Natural killer cell treated with Interleukin-12 subunit alpha and Interleukin-12 subunit beta and Interleukin-15 and Interleukin-18, amount 100 ng/mL, for 72 hours (primary cell): ENCODE measurements at regions not wholly inside any gene's neighbourhood (a gene's known extent, or its start where the extent isn't known, plus 50 kb on each side); places are given as distances from the start of the nearest gene placed in this dataset.

ENCODE experiments used
- ATAC-seq, 2 donors: fragments of 150-1000 bp; cut with Tn5 transposase in 1 of 2; sonication (Bioruptor Pico), chemical (Tn5 transposase) in 1 of 2; 2 replicates each; pipeline ENCODE4 v1.10.0; 2021
- DNase-seq: peaks from one replicate; pipeline ENCODE4 v3.0.0; 2022; ENCODE audit warnings: low spot score
- H3K27ac Mint-ChIP-seq, 2 donors: 1 replicate in 1 of 2; 2 replicates in 1 of 2; pipeline ENCODE4 v1.8.0; 2022; ENCODE audit warnings: mixed read lengths in 2 of 2, mild to moderate bottlenecking in 1 of 2, moderate library complexity in 1 of 2
- H3K27me3 Mint-ChIP-seq, 2 donors: 1 replicate in 1 of 2; 2 replicates in 1 of 2; pipeline ENCODE4 v1.8.0; 2022; ENCODE audit warnings: mixed read lengths in 2 of 2
- H3K36me3 Mint-ChIP-seq: one replicate; pipeline ENCODE4 v1.8.0; 2022; ENCODE audit warnings: mixed read lengths
- H3K4me1 Mint-ChIP-seq, 2 donors: 1 replicate in 1 of 2; 2 replicates in 1 of 2; pipeline ENCODE4 v1.8.0; 2022; ENCODE audit warnings: low read depth in 2 of 2, mixed read lengths in 2 of 2, mild to moderate bottlenecking in 1 of 2
- H3K4me3 Mint-ChIP-seq: one replicate; pipeline ENCODE4 v1.8.0; 2022; ENCODE audit warnings: mixed read lengths
- H3K9me3 Mint-ChIP-seq: 2 replicates; pipeline ENCODE4 v1.8.0; 2022; ENCODE audit warnings: mixed read lengths

- no peaks in the 10 kb centered on the region for H3K36me3 Mint-ChIP-seq
Measured at GRCh38 chr16:64251742-64252141, 870.1 kb downstream of the CDH11 start.

GRCh38 chr16:64250866-64251265 lies 871.0 kb downstream of the CDH11 start:
- ATAC-seq, result no peak
- DNase-seq, result no peak
- Mint-ChIP-seq H3K4me1 (no peaks in the 10 kb centered on the region), H3K36me3 (no peaks in the 10 kb centered on the region), H3K4me3 (no peak overlapping the region), H3K27ac (no peak overlapping the region), H3K27me3 (no peaks in the 10 kb centered on the region), H3K9me3 (peaks cover 19% of the 10 kb centered on the region)

More at GRCh38 chr16:64251742-64252141, 870.1 kb downstream of the CDH11 start:
- Mint-ChIP-seq H3K27ac (no peak overlapping the region), H3K4me3 (no peak overlapping the region), H3K4me1 (no peaks in the 10 kb centered on the region), H3K9me3 (peaks cover 15% of the 10 kb centered on the region), H3K27me3 (no peaks in the 10 kb centered on the region)
- ATAC-seq (no peak), DNase-seq (no peak)

- H3K36me3 Mint-ChIP-seq, result peaks cover 14% of the 10 kb centered on the region
- no peak for DNase-seq
- H3K4me1 Mint-ChIP-seq, result no peaks in the 10 kb centered on the region
- no peak for ATAC-seq
- H3K9me3 Mint-ChIP-seq, result peaks cover 20% of the 10 kb centered on the region
- H3K27ac Mint-ChIP-seq, result no peak overlapping the region
- no peak overlapping the region for H3K4me3 Mint-ChIP-seq
- H3K27me3 Mint-ChIP-seq, result no peaks in the 10 kb centered on the region
Measured at GRCh38 chr16:64242492-64242891, 879.4 kb downstream of the CDH11 start.

- H3K27ac Mint-ChIP-seq, result no peak overlapping the region
- H3K9me3 Mint-ChIP-seq, result peaks cover 17% of the 10 kb centered on the region
- no peak for ATAC-seq
- H3K4me1 Mint-ChIP-seq, result no peaks in the 10 kb centered on the region
- no peak overlapping the region for H3K4me3 Mint-ChIP-seq
- H3K36me3 Mint-ChIP-seq, result peaks cover 14% of the 10 kb centered on the region
- H3K27me3 Mint-ChIP-seq, result no peaks in the 10 kb centered on the region
- no peak for DNase-seq
Measured at GRCh38 chr16:64240586-64240985, 881.3 kb downstream of the CDH11 start.

GRCh38 chr16:64238571-64238970 lies 883.3 kb downstream of the CDH11 start:
- DNase-seq (no peak), ATAC-seq (no peak)
- H3K36me3 Mint-ChIP-seq, result peaks cover 10% of the 10 kb centered on the region
- no peaks in the 10 kb centered on the region for H3K27me3 Mint-ChIP-seq
- H3K4me3 Mint-ChIP-seq, result no peak overlapping the region
- H3K9me3 Mint-ChIP-seq, result peaks cover 18% of the 10 kb centered on the region
- H3K4me1 Mint-ChIP-seq, result no peaks in the 10 kb centered on the region
- H3K27ac Mint-ChIP-seq, result no peak overlapping the region

GRCh38 chr16:64236316-64236715 lies 885.5 kb downstream of the CDH11 start:
- ATAC-seq, result no peak
- no peaks in the 10 kb centered on the region for H3K27me3 Mint-ChIP-seq
- peaks cover 12% of the 10 kb centered on the region for H3K9me3 Mint-ChIP-seq
- no peaks in the 10 kb centered on the region for H3K4me1 Mint-ChIP-seq
- H3K4me3 Mint-ChIP-seq, result no peak overlapping the region
- H3K27ac Mint-ChIP-seq, result no peak overlapping the region
- H3K36me3 Mint-ChIP-seq, result peaks cover 5% of the 10 kb centered on the region
- DNase-seq, result no peak

GRCh38 chr16:64234200-64234599 lies 887.7 kb downstream of the CDH11 start:
- peak in 1 of 2 donors; percentile 28 for ATAC-seq
- no peak for DNase-seq
- Mint-ChIP-seq H3K4me1 (no peaks in the 10 kb centered on the region), H3K27me3 (no peaks in the 10 kb centered on the region), H3K27ac (no peak overlapping the region), H3K4me3 (no peak overlapping the region), H3K9me3 (peaks cover 13% of the 10 kb centered on the region), H3K36me3 (peaks cover 5% of the 10 kb centered on the region)

GRCh38 chr16:64225696-64226095 lies 896.2 kb downstream of the CDH11 start:
- DNase-seq, result no peak
- Mint-ChIP-seq H3K4me1 (no peaks in the 10 kb centered on the region), H3K9me3 (peaks cover 24% of the 10 kb centered on the region), H3K27ac (no peak overlapping the region), H3K4me3 (no peak overlapping the region), H3K36me3 (peaks cover 4% of the 10 kb centered on the region), H3K27me3 (no peaks in the 10 kb centered on the region)
- ATAC-seq, result no peak

GRCh38 chr16:64225036-64225435 lies 896.8 kb downstream of the CDH11 start:
- H3K9me3 Mint-ChIP-seq, result peaks cover 24% of the 10 kb centered on the region
- no peaks in the 10 kb centered on the region for H3K4me1 Mint-ChIP-seq
- no peak overlapping the region for H3K4me3 Mint-ChIP-seq
- DNase-seq, result no peak
- H3K27me3 Mint-ChIP-seq, result no peaks in the 10 kb centered on the region
- ATAC-seq, result no peak
- peaks cover 4% of the 10 kb centered on the region for H3K36me3 Mint-ChIP-seq
- H3K27ac Mint-ChIP-seq, result no peak overlapping the region

- DNase-seq, result no peak
- H3K27ac Mint-ChIP-seq, result no peak overlapping the region
- H3K36me3 Mint-ChIP-seq, result no peaks in the 10 kb centered on the region
Measured at GRCh38 chr16:64217789-64218535, 903.9 kb downstream of the CDH11 start.

GRCh38 chr16:64215730-64216129 lies 906.1 kb downstream of the CDH11 start:
- ATAC-seq, result no peak
- no peaks in the 10 kb centered on the region for H3K27me3 Mint-ChIP-seq

More at GRCh38 chr16:64217789-64218535, 903.9 kb downstream of the CDH11 start:
- no peak for ATAC-seq
- Mint-ChIP-seq H3K4me1 (no peaks in the 10 kb centered on the region), H3K27me3 (no peaks in the 10 kb centered on the region), H3K4me3 (no peak overlapping the region), H3K9me3 (peaks cover 18% of the 10 kb centered on the region)

GRCh38 chr16:64211331-64211730 lies 910.5 kb downstream of the CDH11 start:
- Mint-ChIP-seq H3K36me3 (no peaks in the 10 kb centered on the region), H3K4me1 (no peaks in the 10 kb centered on the region), H3K9me3 (peaks cover 16% of the 10 kb centered on the region), H3K27me3 (no peaks in the 10 kb centered on the region), H3K4me3 (no peak overlapping the region), H3K27ac (no peak overlapping the region)
- no peak for ATAC-seq
- DNase-seq, result no peak

More at GRCh38 chr16:64215730-64216129, 906.1 kb downstream of the CDH11 start:
- no peaks in the 10 kb centered on the region for H3K4me1 Mint-ChIP-seq
- H3K4me3 Mint-ChIP-seq, result no peak overlapping the region
- peaks cover 16% of the 10 kb centered on the region for H3K9me3 Mint-ChIP-seq
- H3K27ac Mint-ChIP-seq, result no peak overlapping the region
- no peaks in the 10 kb centered on the region for H3K36me3 Mint-ChIP-seq
- DNase-seq, result no peak

- no peak for ATAC-seq
Measured at GRCh38 chr16:64206862-64207261, 915.0 kb downstream of the CDH11 start.

GRCh38 chr16:64203126-64203525 lies 918.7 kb downstream of the CDH11 start:
- Mint-ChIP-seq H3K4me3 (no peak overlapping the region), H3K36me3 (no peaks in the 10 kb centered on the region), H3K4me1 (no peaks in the 10 kb centered on the region), H3K27ac (no peak overlapping the region), H3K27me3 (no peaks in the 10 kb centered on the region), H3K9me3 (peaks cover 8% of the 10 kb centered on the region)
- no peak for ATAC-seq
- DNase-seq, result no peak

More at GRCh38 chr16:64206862-64207261, 915.0 kb downstream of the CDH11 start:
- Mint-ChIP-seq H3K27me3 (no peaks in the 10 kb centered on the region), H3K36me3 (no peaks in the 10 kb centered on the region), H3K27ac (no peak overlapping the region), H3K4me1 (no peaks in the 10 kb centered on the region), H3K4me3 (no peak overlapping the region), H3K9me3 (peaks cover 18% of the 10 kb centered on the region)
- DNase-seq, result no peak

GRCh38 chr16:64202571-64202970 lies 919.3 kb downstream of the CDH11 start:
- Mint-ChIP-seq H3K9me3 (peaks cover 8% of the 10 kb centered on the region), H3K4me1 (no peaks in the 10 kb centered on the region), H3K27ac (no peak overlapping the region), H3K27me3 (no peaks in the 10 kb centered on the region), H3K4me3 (no peak overlapping the region), H3K36me3 (no peaks in the 10 kb centered on the region)
- ATAC-seq (no peak), DNase-seq (no peak)
